Skeletal muscle satellite cell (primary cell): ENCODE measurements at regions not wholly inside any gene's neighbourhood (a gene's known extent, or its start where the extent isn't known, plus 50 kb on each side); places are given as distances from the start of the nearest gene placed in this dataset.

Source experiments
- H3K27me3 ChIP-seq: 2 replicates; pipeline ENCODE4 v1.7.0; 2013; ENCODE audit warnings: low read length; ENCODE audit not compliant: control insufficient read depth, insufficient read depth
- H3K36me3 ChIP-seq: 2 replicates; pipeline ENCODE4 v1.7.0; 2013; ENCODE audit warnings: mild to moderate bottlenecking, control low read depth, low read length; ENCODE audit not compliant: insufficient read depth
- H3K4me1 ChIP-seq: 2 replicates; pipeline ENCODE4 v1.7.0; 2013; ENCODE audit warnings: low read length; ENCODE audit not compliant: control insufficient read depth, insufficient read depth
- H3K4me2 ChIP-seq: 2 replicates; pipeline ENCODE4 v1.7.0; 2013; ENCODE audit warnings: mild to moderate bottlenecking, low read length
- H3K4me3 ChIP-seq: 2 replicates; pipeline ENCODE4 v1.7.0; 2013; ENCODE audit warnings: low read length
- H3K9ac ChIP-seq: 2 replicates; pipeline ENCODE4 v1.7.0; 2013; ENCODE audit warnings: mild to moderate bottlenecking, low read depth, low read length, moderate library complexity
- H3K9me3 ChIP-seq: replicated peaks from 2 replicates; pipeline ENCODE4 v1.7.0; 2013; ENCODE audit warnings: mild to moderate bottlenecking, control low read depth, low read length

GRCh38 chr9:89801341-89801740 is 196.5 kb downstream of the GADD45G start:
- Histone ChIP-seq H3K4me1 (no peaks in the 10 kb centered on the region), H3K27me3 (peaks cover 8% of the 10 kb centered on the region), H3K4me2 (no peak overlapping the region), H3K9me3 (no peaks in the 10 kb centered on the region), H3K36me3 (no peaks in the 10 kb centered on the region), H3K9ac (no peak overlapping the region), H3K4me3 (no peak overlapping the region)

- Histone ChIP-seq H3K4me2 (no peak overlapping the region), H3K9ac (no peak overlapping the region), H3K36me3 (no peaks in the 10 kb centered on the region), H3K4me1 (no peaks in the 10 kb centered on the region), H3K27me3 (peaks cover 8% of the 10 kb centered on the region), H3K9me3 (no peaks in the 10 kb centered on the region), H3K4me3 (no peak overlapping the region)
Measured at GRCh38 chr9:89801742-89802670, 197.2 kb downstream of the GADD45G start.

- Histone ChIP-seq H3K36me3 (no peaks in the 10 kb centered on the region), H3K4me1 (no peaks in the 10 kb centered on the region), H3K4me3 (no peak overlapping the region), H3K27me3 (peaks cover 8% of the 10 kb centered on the region), H3K9me3 (no peaks in the 10 kb centered on the region), H3K9ac (no peak overlapping the region), H3K4me2 (no peak overlapping the region)
Measured at GRCh38 chr9:89802781-89803355, 198.1 kb downstream of the GADD45G start.

GRCh38 chr9:89803403-89803802 is 198.6 kb downstream of the GADD45G start:
- Histone ChIP-seq H3K4me2 (no peak overlapping the region), H3K27me3 (peaks cover 8% of the 10 kb centered on the region), H3K4me3 (no peak overlapping the region), H3K36me3 (no peaks in the 10 kb centered on the region), H3K4me1 (no peaks in the 10 kb centered on the region), H3K9me3 (no peaks in the 10 kb centered on the region), H3K9ac (no peak overlapping the region)

- no peaks in the 10 kb centered on the region for H3K9me3 ChIP-seq
- no peak overlapping the region for H3K4me2 ChIP-seq
- peaks cover 8% of the 10 kb centered on the region for H3K27me3 ChIP-seq
- no peaks in the 10 kb centered on the region for H3K4me1 ChIP-seq
- H3K36me3 ChIP-seq, result no peaks in the 10 kb centered on the region
- H3K4me3 ChIP-seq, result no peak overlapping the region
- no peak overlapping the region for H3K9ac ChIP-seq
Measured at GRCh38 chr9:89804766-89805531, 200.1 kb downstream of the GADD45G start.

- peaks cover 8% of the 10 kb centered on the region for H3K27me3 ChIP-seq
- no peak overlapping the region for H3K9ac ChIP-seq
- H3K36me3 ChIP-seq, result no peaks in the 10 kb centered on the region
- H3K9me3 ChIP-seq, result no peaks in the 10 kb centered on the region
- no peaks in the 10 kb centered on the region for H3K4me1 ChIP-seq
- H3K4me3 ChIP-seq, result no peak overlapping the region
- no peak overlapping the region for H3K4me2 ChIP-seq
Measured at GRCh38 chr9:89805571-89806292, 200.9 kb downstream of the GADD45G start.

- Histone ChIP-seq H3K9me3 (no peaks in the 10 kb centered on the region), H3K36me3 (no peaks in the 10 kb centered on the region), H3K4me2 (no peak overlapping the region), H3K9ac (no peak overlapping the region), H3K4me1 (no peaks in the 10 kb centered on the region), H3K27me3 (peaks cover 8% of the 10 kb centered on the region), H3K4me3 (no peak overlapping the region)
Measured at GRCh38 chr9:89806371-89807100, 201.7 kb downstream of the GADD45G start.

- Histone ChIP-seq H3K4me3 (no peak overlapping the region), H3K27me3 (peaks cover 3% of the 10 kb centered on the region), H3K36me3 (no peaks in the 10 kb centered on the region), H3K9ac (no peak overlapping the region), H3K4me2 (no peak overlapping the region), H3K4me1 (no peaks in the 10 kb centered on the region), H3K9me3 (no peaks in the 10 kb centered on the region)
Measured at GRCh38 chr9:89807101-89807395, 202.2 kb downstream of the GADD45G start.

GRCh38 chr9:89807682-89808075 is 202.9 kb downstream of the GADD45G start:
- H3K36me3 ChIP-seq, result no peaks in the 10 kb centered on the region
- H3K9ac ChIP-seq, result no peak overlapping the region
- no peaks in the 10 kb centered on the region for H3K4me1 ChIP-seq
- H3K4me2 ChIP-seq, result no peak overlapping the region
- no peak overlapping the region for H3K4me3 ChIP-seq
- no peaks in the 10 kb centered on the region for H3K9me3 ChIP-seq
- no peaks in the 10 kb centered on the region for H3K27me3 ChIP-seq

- H3K4me3 ChIP-seq, result no peak overlapping the region
- no peaks in the 10 kb centered on the region for H3K9me3 ChIP-seq
- no peak overlapping the region for H3K9ac ChIP-seq
- no peaks in the 10 kb centered on the region for H3K27me3 ChIP-seq
- H3K4me1 ChIP-seq, result no peaks in the 10 kb centered on the region
- H3K36me3 ChIP-seq, result no peaks in the 10 kb centered on the region
- no peak overlapping the region for H3K4me2 ChIP-seq
Measured at GRCh38 chr9:89808076-89808755, 203.4 kb downstream of the GADD45G start.
